H1 (cell line): ENCODE measurements at regions not wholly inside any gene's neighbourhood (a gene's known extent, or its start where the extent isn't known, plus 50 kb on each side); places are given as distances from the start of the nearest gene placed in this dataset.

ENCODE experiments used
- CTCF ChIA-PET: fragments of 300-600 bp; sonication (Branson Sonifier 250); formaldehyde crosslinking; loops from one replicate; lab custom pipeline; 2021; ENCODE audit not compliant: partially characterized antibody; lab: Charles Lee
- POLR2A ChIA-PET: fragments of 300-600 bp; sonication (Branson Sonifier 250); formaldehyde crosslinking; loops from one replicate; lab custom pipeline; 2021; ENCODE audit warnings: inconsistent platforms; ENCODE audit not compliant: partially characterized antibody; lab: Charles Lee
- DNase-seq, 2 experiments: peaks; one replicate each; pipeline versions ENCODE4 v3.0.0 to v3.0.0-alpha.2; 2010 to 2022; ENCODE audit warnings: low spot score in 2 of 2, low read depth in 1 of 2, mixed read lengths in 1 of 2
- FAIRE-seq: peaks from 2 replicates; lab custom pipeline; 2011; peaks lifted over from hg19 to GRCh38; lab: Jason Lieb, UNC
- H2AFZ ChIP-seq: 2 replicates; pipeline ENCODE4 v1.8.1; 2012; ENCODE audit warnings: low read length, inconsistent platforms
- H2AK5ac ChIP-seq: 2 replicates; pipeline ENCODE4 v1.6.1; 2013; ENCODE audit warnings: low read depth, low read length
- H2BK120ac ChIP-seq: replicated peaks from 2 replicates; pipeline ENCODE3; 2013; ENCODE audit warnings: low read depth, low read length, inconsistent platforms
- H2BK12ac ChIP-seq: 2 replicates; pipeline ENCODE4 v1.6.1; 2013; ENCODE audit warnings: low read depth, low read length
- H2BK15ac ChIP-seq: 2 replicates; pipeline ENCODE4 v1.6.1; 2013; ENCODE audit warnings: low read length
- H2BK20ac ChIP-seq: 2 replicates; pipeline ENCODE4 v1.6.1; 2013; ENCODE audit warnings: low read length
- H2BK5ac ChIP-seq: 2 replicates; pipeline ENCODE4 v1.6.1; 2013; ENCODE audit warnings: low read depth, low read length
- H3K14ac ChIP-seq: 2 replicates; pipeline ENCODE4 v1.6.1; 2013; ENCODE audit warnings: inconsistent platforms; ENCODE audit not compliant: insufficient read length
- H3K18ac ChIP-seq: 2 replicates; pipeline ENCODE4 v1.6.1; 2013; ENCODE audit warnings: low read length; ENCODE audit errors: extremely low read depth
- H3K23ac ChIP-seq: 2 replicates; pipeline ENCODE4 v1.6.1; 2013; ENCODE audit warnings: inconsistent platforms; ENCODE audit not compliant: insufficient read length
- H3K23me2 ChIP-seq: 2 replicates; pipeline ENCODE4 v1.6.1; 2013; ENCODE audit warnings: low read depth, low read length
- H3K27ac ChIP-seq: 2 replicates; pipeline ENCODE4 v1.6.1; 2011; ENCODE audit warnings: low read depth, low read length, inconsistent platforms
- H3K27me3 ChIP-seq, 4 experiments: replicated peaks in 1 of 4; 1 replicate in 1 of 4; 2 replicates in 3 of 4; pipeline versions ENCODE4 v1.6.1 to v1.8.1; 2011 to 2013; ENCODE audit warnings: low read length in 3 of 4, mild to moderate bottlenecking in 3 of 4, inconsistent platforms in 2 of 4, mixed read lengths in 2 of 4, moderate library complexity in 1 of 4; ENCODE audit not compliant: control insufficient read depth in 3 of 4, insufficient read depth in 3 of 4; ENCODE audit errors: extremely low read depth in 1 of 4
- H3K36me3 ChIP-seq, 4 experiments: 2 replicates each; pipeline versions ENCODE4 v1.6.1 to v1.8.1; 2011 to 2013; ENCODE audit warnings: mild to moderate bottlenecking in 4 of 4, low read length in 3 of 4, moderate library complexity in 2 of 4, control low read depth in 1 of 4, inconsistent platforms in 1 of 4; ENCODE audit not compliant: insufficient read depth in 4 of 4, control insufficient read depth in 2 of 4
- H3K4ac ChIP-seq: replicated peaks from 2 replicates; pipeline ENCODE3; 2013; ENCODE audit warnings: low read length, low read depth, mixed read lengths, inconsistent platforms; ENCODE audit not compliant: insufficient read length
- H3K4me1 ChIP-seq, 4 experiments: replicated peaks in 1 of 4; 1 replicate in 1 of 4; 2 replicates in 3 of 4; pipeline versions ENCODE4 v1.6.1 to v1.8.1; 2011 to 2013; ENCODE audit warnings: low read length in 3 of 4, inconsistent platforms in 2 of 4, mixed read lengths in 1 of 4; ENCODE audit not compliant: insufficient read depth in 4 of 4, control insufficient read depth in 3 of 4
- H3K4me2 ChIP-seq, 2 experiments: 2 replicates each; pipeline versions ENCODE4 v1.6.1 to v1.8.1; 2011 to 2013; ENCODE audit warnings: low read depth in 2 of 2, low read length in 2 of 2, control low read depth in 1 of 2, inconsistent platforms in 1 of 2, mild to moderate bottlenecking in 1 of 2; ENCODE audit not compliant: insufficient read depth in 1 of 2
- H3K4me3 ChIP-seq, 4 experiments: fragments of 200-600, 300-600 bp in 1 of 4; sonication (generic), shearing (Covaris generic), sonication (Bioruptor Twin) in 1 of 4; 2 replicates each; pipeline versions ENCODE4 v1.5.1 to v1.8.1; 2011 to 2016; ENCODE audit warnings: low read length in 4 of 4, low read depth in 3 of 4, control low read depth in 2 of 4, inconsistent platforms in 2 of 4, mild to moderate bottlenecking in 2 of 4, mixed read lengths in 1 of 4, moderate library complexity in 1 of 4; ENCODE audit not compliant: insufficient read depth in 2 of 4; ENCODE audit errors: extremely low read depth in 1 of 4
- H3K56ac ChIP-seq: replicated peaks from 2 replicates; pipeline ENCODE3; 2013; ENCODE audit warnings: low read depth, mild to moderate bottlenecking, mixed read lengths, low read length, inconsistent platforms; ENCODE audit not compliant: insufficient read length
- H3K79me1 ChIP-seq: 2 replicates; pipeline ENCODE4 v1.6.1; 2013; ENCODE audit warnings: low read depth, low read length, control low read depth
- H3K79me2 ChIP-seq, 2 experiments: 2 replicates each; pipeline versions ENCODE4 v1.6.1 to v1.8.1; 2012 to 2013; ENCODE audit warnings: low read length in 2 of 2, mild to moderate bottlenecking in 2 of 2, inconsistent platforms in 1 of 2; ENCODE audit not compliant: insufficient read depth in 2 of 2, control insufficient read depth in 1 of 2
- H3K9ac ChIP-seq, 4 experiments: replicated peaks in 1 of 4; 1 replicate in 1 of 4; 2 replicates in 3 of 4; pipeline versions ENCODE4 v1.6.1 to v1.8.1; 2011 to 2013; ENCODE audit warnings: low read depth in 3 of 4, low read length in 3 of 4, control low read depth in 2 of 4, mild to moderate bottlenecking in 2 of 4, moderate library complexity in 2 of 4, inconsistent platforms in 1 of 4; ENCODE audit errors: extremely low read depth in 1 of 4
- H3K9me3 ChIP-seq, 2 experiments: 2 replicates each; pipeline versions ENCODE4 v1.6.1 to v1.8.1; 2012 to 2013; ENCODE audit warnings: mild to moderate bottlenecking in 2 of 2, moderate library complexity in 2 of 2, control low read depth in 1 of 2, inconsistent platforms in 1 of 2, low read depth in 1 of 2, low read length in 1 of 2, mixed read lengths in 1 of 2; ENCODE audit not compliant: insufficient read depth in 2 of 2
- H4K20me1 ChIP-seq, 2 experiments: replicated peaks in 1 of 2; 2 replicates each; pipeline versions ENCODE3 to v1.8.1; 2011 to 2013; ENCODE audit warnings: inconsistent platforms in 2 of 2, low read length in 2 of 2, mild to moderate bottlenecking in 1 of 2; ENCODE audit not compliant: insufficient read depth in 2 of 2, control insufficient read depth in 1 of 2
- H4K5ac ChIP-seq: 2 replicates; pipeline ENCODE4 v1.6.1; 2013; ENCODE audit warnings: low read length, low read depth, mixed read lengths, inconsistent platforms; ENCODE audit not compliant: insufficient read length
- H4K8ac ChIP-seq: 2 replicates; pipeline ENCODE4 v1.8.0; 2013; ENCODE audit warnings: mild to moderate bottlenecking, moderate library complexity, low read length, inconsistent platforms; ENCODE audit not compliant: insufficient read depth; ENCODE audit errors: extremely low read depth
- H4K91ac ChIP-seq: replicated peaks from 2 replicates; pipeline ENCODE3; 2013; ENCODE audit warnings: low read length, mixed read lengths, inconsistent platforms; ENCODE audit not compliant: insufficient read length
- CHD1 ChIP-seq: IDR thresholded peaks from 2 replicates; pipeline ENCODE4 v1.6.1; 2012; ENCODE audit warnings: low read depth, low read length, improper control_type of control experiment
- SP1 ChIP-seq: IDR thresholded peaks from 2 replicates; pipeline ENCODE4 v1.6.1; 2011; ENCODE audit warnings: low read depth, low read length
- YY1 ChIP-seq: IDR thresholded peaks from 2 replicates; pipeline ENCODE4 v1.6.1; 2011; ENCODE audit warnings: low read depth, mild to moderate bottlenecking, low read length
- WGBS, 2 experiments: shearing (Covaris generic) in 1 of 2; methylation state at CpG; one replicate each; pipeline versions ENCODE4 v1.1.6 to v1.1.7; 2013 to 2015; ENCODE audit warnings: low lambda C conversion rate in 2 of 2, mixed read lengths in 2 of 2, inconsistent platforms in 1 of 2, low coverage in 1 of 2, missing lambda C conversion rate in 1 of 2; ENCODE audit not compliant: insufficient replicate concordance in 2 of 2, insufficient coverage in 1 of 2, insufficient read length in 1 of 2; ENCODE audit errors: extremely low coverage in 1 of 2, missing lambda C conversion rate in 1 of 2; 5-methylcytosine and 5-hydroxymethylcytosine counted together

DNA sequence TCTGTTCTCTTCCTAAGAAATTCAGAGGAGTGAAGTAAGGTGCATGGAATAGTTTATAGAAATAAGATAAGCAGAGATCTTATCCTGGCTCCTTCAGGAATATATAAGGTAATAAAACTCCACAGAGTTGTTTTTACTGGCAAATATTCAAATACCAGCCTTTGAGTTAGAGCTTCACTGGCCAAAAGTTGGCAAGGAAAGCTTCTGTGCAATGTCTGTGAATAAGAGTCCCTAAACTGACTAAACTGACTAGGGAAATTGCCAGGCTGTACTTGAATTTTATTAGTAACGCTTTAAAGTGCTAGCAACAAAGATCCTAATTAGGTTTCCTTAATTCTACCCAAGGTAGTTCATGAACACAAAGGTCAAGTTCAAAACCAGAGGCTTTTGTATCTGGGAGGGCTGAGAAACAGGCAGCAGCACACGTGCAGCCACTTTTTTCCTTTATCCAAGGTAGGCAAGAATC is 131.1 kb upstream of the MPDZ start:
- no peaks in the 10 kb centered on the region for H3K4me1 ChIP-seq
- ChIA-PET POLR2A (no interaction called here), CTCF (no interaction called here)
- H3K4ac ChIP-seq = no peak overlapping the region
- no peak overlapping the region for H2BK12ac ChIP-seq
- H3K4me2 ChIP-seq = no peak overlapping the region
- H2BK120ac ChIP-seq = no peak overlapping the region
- no peaks in the 10 kb centered on the region for H3K27me3 ChIP-seq
- no peak overlapping the region for H3K56ac ChIP-seq
- H3K79me2 ChIP-seq = no peaks in the 10 kb centered on the region
- H3K9ac ChIP-seq = no peak overlapping the region
- no peak overlapping the region for H3K23ac ChIP-seq
- no peak overlapping the region for H4K91ac ChIP-seq
- no peaks in the 10 kb centered on the region for H4K20me1 ChIP-seq
- no peak overlapping the region for H3K18ac ChIP-seq
- no peak overlapping the region for H2BK15ac ChIP-seq
- H3K79me1 ChIP-seq = no peaks in the 10 kb centered on the region
- FAIRE-seq = peak; percentile 62
- H2BK5ac ChIP-seq = no peak overlapping the region
- H3K9me3 ChIP-seq = no peaks in the 10 kb centered on the region
- no peak overlapping the region for H2AK5ac ChIP-seq
- H4K8ac ChIP-seq = no peak overlapping the region
- no peak overlapping the region for H2AFZ ChIP-seq
- H3K14ac ChIP-seq = no peak overlapping the region
- WGBS, 2 experiments = 86% methylated on average over 2 of the region's 2 CpGs; no CpG with 5 or more reads in 1 of the 2 experiments
- no peak overlapping the region for H3K4me3 ChIP-seq
- DNase-seq = no peak
- H2BK20ac ChIP-seq = no peak overlapping the region
- no peak overlapping the region for H3K27ac ChIP-seq
- no peak overlapping the region for H4K5ac ChIP-seq
- no peaks in the 10 kb centered on the region for H3K23me2 ChIP-seq
- H3K36me3 ChIP-seq = no peaks in the 10 kb centered on the region
- TF ChIP-seq YY1 = no peak
- no peak for TF ChIP-seq SP1
- TF ChIP-seq CHD1 = no peak
